Fibroblast of the aortic adventitia (primary cell): ENCODE measurements at regions not wholly inside any gene's neighbourhood (a gene's known extent, or its start where the extent isn't known, plus 50 kb on each side); places are given as distances from the start of the nearest gene placed in this dataset.
A peak's percentile ranks its signal among the peaks of the same experiment; 100 is the strongest.

Source experiments
- DNase-seq: peaks from one replicate; pipeline ENCODE4 v3.0.0-alpha.2; 2010; ENCODE audit warnings: low read depth
- H3K4me3 ChIP-seq: 2 replicates; pipeline ENCODE4 v1.5.1; 2011; ENCODE audit warnings: low read depth, mild to moderate bottlenecking, control low read depth, low read length, moderate library complexity
- TF ChIP-seq, protein P1 (sequence below): IDR thresholded peaks from 2 replicates; pipeline ENCODE4 v1.5.1; 2011; ENCODE audit warnings: mild to moderate bottlenecking, low read length, control low read depth, inconsistent platforms; ENCODE audit not compliant: insufficient read depth

DNA sequence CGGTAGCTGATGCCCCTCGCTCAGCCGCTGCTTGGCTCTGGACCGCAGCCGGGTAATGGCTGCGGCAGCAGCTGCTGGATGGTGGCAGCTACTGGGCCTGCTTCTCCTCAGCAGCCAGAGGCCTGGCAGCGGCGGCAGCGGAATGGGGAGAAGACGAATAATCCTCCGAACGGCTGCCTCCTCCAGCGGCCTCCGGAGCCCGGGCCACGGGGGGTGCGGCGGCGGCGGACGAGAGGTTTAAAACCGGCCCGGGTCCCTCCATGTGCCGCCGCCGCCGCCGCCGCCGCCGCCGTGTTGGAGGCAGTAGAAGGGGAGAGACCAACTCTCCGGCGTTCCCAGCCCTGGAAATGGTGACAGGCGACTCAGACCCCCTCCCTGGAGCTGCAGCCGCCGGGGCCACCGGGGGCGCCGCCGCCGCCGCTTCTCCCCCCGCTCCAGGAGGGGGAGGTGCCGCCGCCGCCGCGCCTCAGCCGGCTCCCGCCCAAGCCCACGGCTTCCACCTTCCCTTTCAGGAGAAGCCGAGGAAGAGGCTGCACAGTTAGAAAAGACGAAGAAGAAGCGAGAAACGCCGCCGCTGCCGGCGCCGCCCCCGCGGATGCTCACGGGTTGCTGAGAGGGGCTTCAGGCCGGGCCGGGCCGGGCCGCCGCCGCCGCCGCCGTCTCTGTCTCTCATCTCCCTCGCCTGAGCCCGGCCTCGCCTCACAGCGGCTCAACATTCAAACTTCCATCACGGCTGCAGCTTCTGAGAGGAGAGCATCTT is 118.4 kb upstream of the PRSS3 start:
- peak; percentile 2 for DNase-seq
- TF ChIP-seq, protein P1, sequence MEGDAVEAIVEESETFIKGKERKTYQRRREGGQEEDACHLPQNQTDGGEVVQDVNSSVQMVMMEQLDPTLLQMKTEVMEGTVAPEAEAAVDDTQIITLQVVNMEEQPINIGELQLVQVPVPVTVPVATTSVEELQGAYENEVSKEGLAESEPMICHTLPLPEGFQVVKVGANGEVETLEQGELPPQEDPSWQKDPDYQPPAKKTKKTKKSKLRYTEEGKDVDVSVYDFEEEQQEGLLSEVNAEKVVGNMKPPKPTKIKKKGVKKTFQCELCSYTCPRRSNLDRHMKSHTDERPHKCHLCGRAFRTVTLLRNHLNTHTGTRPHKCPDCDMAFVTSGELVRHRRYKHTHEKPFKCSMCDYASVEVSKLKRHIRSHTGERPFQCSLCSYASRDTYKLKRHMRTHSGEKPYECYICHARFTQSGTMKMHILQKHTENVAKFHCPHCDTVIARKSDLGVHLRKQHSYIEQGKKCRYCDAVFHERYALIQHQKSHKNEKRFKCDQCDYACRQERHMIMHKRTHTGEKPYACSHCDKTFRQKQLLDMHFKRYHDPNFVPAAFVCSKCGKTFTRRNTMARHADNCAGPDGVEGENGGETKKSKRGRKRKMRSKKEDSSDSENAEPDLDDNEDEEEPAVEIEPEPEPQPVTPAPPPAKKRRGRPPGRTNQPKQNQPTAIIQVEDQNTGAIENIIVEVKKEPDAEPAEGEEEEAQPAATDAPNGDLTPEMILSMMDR, result no peak
- peak overlapping the region; percentile 56 for H3K4me3 ChIP-seq

GRCh38 chr9:33677506-33677809 is 117.9 kb upstream of the PRSS3 start:
- TF ChIP-seq, protein P1, result no peak
- peak; percentile 1 for DNase-seq
- no peak overlapping the region for H3K4me3 ChIP-seq

- H3K4me3 ChIP-seq, result no peak overlapping the region
- TF ChIP-seq, protein P1, result no peak
- no peak for DNase-seq
These were observed 117.4 kb upstream of the PRSS3 start for GRCh38 chr9:33677961-33678360.

DNA sequence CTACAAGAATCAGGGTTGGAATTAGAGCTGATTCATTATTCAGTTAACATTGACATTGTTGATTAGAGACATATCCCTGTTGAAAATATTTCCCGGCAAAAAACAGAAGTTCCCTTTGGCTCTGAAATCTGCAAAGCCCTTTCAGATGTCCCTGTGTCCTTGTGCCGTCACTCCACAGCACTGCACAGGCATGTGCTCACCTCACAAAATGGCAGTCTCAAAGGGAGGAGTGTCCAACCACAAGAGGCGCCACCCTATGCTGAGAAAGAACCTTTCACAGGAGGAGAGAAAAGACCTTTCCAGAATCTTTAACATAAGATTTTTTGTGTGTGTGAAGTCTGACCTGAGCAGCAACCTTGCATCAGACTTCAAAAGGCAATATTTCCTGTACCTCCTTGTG is 112.8 kb upstream of the PRSS3 start:
- no peak overlapping the region for H3K4me3 ChIP-seq
- TF ChIP-seq, protein P1, result no peak
- no peak for DNase-seq

- DNase-seq, result no peak
- H3K4me3 ChIP-seq, result no peak overlapping the region
- TF ChIP-seq, protein P1, result no peak
These were observed 110.5 kb upstream of the PRSS3 start for GRCh38 chr9:33684831-33685230.

GRCh38 chr9:33686942-33687341 is 108.4 kb upstream of the PRSS3 start:
- no peak overlapping the region for H3K4me3 ChIP-seq
- TF ChIP-seq, protein P1, result no peak
- no peak for DNase-seq

DNA sequence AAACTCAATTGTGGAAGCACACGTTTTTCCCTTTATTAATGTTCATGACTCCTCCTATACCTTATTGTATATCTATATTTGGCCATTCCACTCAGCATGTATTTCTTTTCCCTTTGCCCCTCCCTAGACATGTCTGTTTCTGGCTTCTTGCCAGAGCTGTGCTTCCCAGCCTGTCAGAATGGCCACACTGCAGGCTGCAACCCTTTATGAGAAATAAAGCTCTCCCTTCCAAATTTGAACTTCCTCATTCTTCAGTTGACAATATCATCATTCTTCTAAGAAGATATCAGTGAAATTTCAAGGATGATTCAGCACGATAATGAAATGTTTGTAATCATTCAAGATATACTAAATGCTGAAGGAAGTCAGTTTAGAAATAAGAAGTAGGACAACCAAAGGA is 107.6 kb upstream of the PRSS3 start:
- peak; percentile 6 for DNase-seq
- no peak overlapping the region for H3K4me3 ChIP-seq
- TF ChIP-seq, protein P1, result no peak
